Sigmoid colon (tissue), 4 donors: ENCODE measurements at regions not wholly inside any gene's neighbourhood (a gene's known extent, or its start where the extent isn't known, plus 50 kb on each side); places are given as distances from the start of the nearest gene placed in this dataset.

Source experiments
- CTCF ChIP-seq, 4 experiments: fragments of 450-650 bp in 3 of 4; fragments of 200-600 bp in 1 of 4; IDR thresholded peaks; one replicate each; pipeline ENCODE4 v1.5.1; 2016 to 2019; ENCODE audit warnings: antibody characterized with exemption in 4 of 4, mild to moderate bottlenecking in 3 of 4, moderate library complexity in 2 of 4
- EP300 ChIP-seq, 4 donors: sonication (generic); formaldehyde crosslinking; IDR thresholded peaks; one replicate each; pipeline ENCODE4 v1.6.1; 2017; ENCODE audit warnings: antibody characterized with exemption in 4 of 4
- POLR2A ChIP-seq, 2 donors: fragments of 450-650 bp; IDR thresholded peaks; one replicate each; pipeline ENCODE4 v1.6.1; 2016; ENCODE audit warnings: antibody characterized with exemption in 2 of 2, mild to moderate bottlenecking in 2 of 2, moderate library complexity in 2 of 2

- TF ChIP-seq CTCF (IDR thresholded peaks at IDR 0.05) (no peak), POLR2A (IDR thresholded peaks at IDR 0.05) (no peak), EP300 (IDR thresholded peaks at IDR 0.05) (no peak)
These were observed 80.8 kb downstream of the DNAJB9 start for GRCh38 chr7:108650467-108650866.
